ENCODE measurements at regions not wholly inside any gene's neighbourhood (a gene's known extent, or its start where the extent isn't known, plus 50 kb on each side); places are given as distances from the start of the nearest gene placed in this dataset.
A peak's percentile ranks its signal among the peaks of the same experiment; 100 is the strongest.

- Mint-ChIP-seq H3K27ac (no peak overlapping the region), H3K27me3 (peaks cover 0 to 10% of the 10 kb centered on the region in 2 donors), H3K9me3 (peaks cover 0 to 8% of the 10 kb centered on the region in 2 donors), H3K4me1 (ENCODE audit: low read depth in 2 of 2) (peaks cover 9 to 19% of the 10 kb centered on the region in 2 donors), H3K36me3 (ENCODE audit: insufficient read depth) (no peaks in the 10 kb centered on the region), H3K4me3 (no peak overlapping the region)
- ATAC-seq (replicated peaks) (no peak), DNase-seq (no peak)
Observed at GRCh38 chr5:67294266-67294938, 97.8 kb upstream of the CD180 start.

- no peak overlapping the region for H3K27ac Mint-ChIP-seq
- H3K36me3 Mint-ChIP-seq (ENCODE audit: insufficient read depth) = no peaks in the 10 kb centered on the region
Observed at GRCh38 chr5:67293226-67293625, 96.6 kb upstream of the CD180 start.

GRCh38 chr5:67292201-67292940 lies 95.8 kb upstream of the CD180 start:
- H3K27ac Mint-ChIP-seq = peak overlapping the region in 1 of 2 donors; percentile 10
- DNase-seq = no peak
- H3K27me3 Mint-ChIP-seq = peaks cover 0 to under 1% of the 10 kb centered on the region in 2 donors
- peaks cover 9 to 16% of the 10 kb centered on the region in 2 donors for H3K4me1 Mint-ChIP-seq (ENCODE audit: low read depth in 2 of 2)
- no peaks in the 10 kb centered on the region for H3K36me3 Mint-ChIP-seq (ENCODE audit: insufficient read depth)
- no peaks in the 10 kb centered on the region for H3K9me3 Mint-ChIP-seq
- ATAC-seq (replicated peaks) = no peak
- no peak overlapping the region for H3K4me3 Mint-ChIP-seq

More at GRCh38 chr5:67293226-67293625, 96.6 kb upstream of the CD180 start:
- ATAC-seq (replicated peaks) = no peak
- H3K27me3 Mint-ChIP-seq = peaks cover 0 to 9% of the 10 kb centered on the region in 2 donors
- peaks cover 9 to 16% of the 10 kb centered on the region in 2 donors for H3K4me1 Mint-ChIP-seq (ENCODE audit: low read depth in 2 of 2)
- H3K4me3 Mint-ChIP-seq = no peak overlapping the region
- DNase-seq = no peak
- peaks cover 0 to 4% of the 10 kb centered on the region in 2 donors for H3K9me3 Mint-ChIP-seq

- Mint-ChIP-seq H3K36me3 (ENCODE audit: insufficient read depth) (no peaks in the 10 kb centered on the region), H3K9me3 (no peaks in the 10 kb centered on the region), H3K4me3 (no peak overlapping the region), H3K27ac (peak overlapping the region; percentile 10 to 21), H3K27me3 (no peaks in the 10 kb centered on the region), H3K4me1 (ENCODE audit: low read depth in 2 of 2) (peaks cover 9 to 16% of the 10 kb centered on the region in 2 donors)
- DNase-seq (no peak), ATAC-seq (replicated peaks) (no peak)
Observed at GRCh38 chr5:67291671-67292070, 95.1 kb upstream of the CD180 start.

GRCh38 chr5:67291066-67291465 lies 94.5 kb upstream of the CD180 start:
- Mint-ChIP-seq H3K4me3 (no peak overlapping the region), H3K36me3 (ENCODE audit: insufficient read depth) (no peaks in the 10 kb centered on the region), H3K27me3 (no peaks in the 10 kb centered on the region), H3K4me1 (ENCODE audit: low read depth in 2 of 2) (peaks cover 9 to 16% of the 10 kb centered on the region in 2 donors), H3K27ac (peak overlapping the region in 1 of 2 donors; percentile 21), H3K9me3 (no peaks in the 10 kb centered on the region)
- ATAC-seq (replicated peaks) (no peak), DNase-seq (no peak)

GRCh38 chr5:67290655-67291054 lies 94.1 kb upstream of the CD180 start:
- Mint-ChIP-seq H3K27me3 (no peaks in the 10 kb centered on the region), H3K27ac (no peak overlapping the region), H3K9me3 (no peaks in the 10 kb centered on the region), H3K36me3 (ENCODE audit: insufficient read depth) (no peaks in the 10 kb centered on the region), H3K4me1 (ENCODE audit: low read depth in 2 of 2) (peaks cover 9 to 16% of the 10 kb centered on the region in 2 donors), H3K4me3 (no peak overlapping the region)
- no peak for DNase-seq
- no peak for ATAC-seq (replicated peaks)

- no peaks in the 10 kb centered on the region for H3K36me3 Mint-ChIP-seq (ENCODE audit: insufficient read depth)
- H3K4me1 Mint-ChIP-seq (ENCODE audit: low read depth in 2 of 2) = peaks cover 9 to 13% of the 10 kb centered on the region in 2 donors
- H3K4me3 Mint-ChIP-seq = no peak overlapping the region
- no peak overlapping the region for H3K27ac Mint-ChIP-seq
- no peaks in the 10 kb centered on the region for H3K27me3 Mint-ChIP-seq
- ATAC-seq (replicated peaks) = no peak
- no peak for DNase-seq
- no peaks in the 10 kb centered on the region for H3K9me3 Mint-ChIP-seq
Observed at GRCh38 chr5:67289763-67290521, 93.3 kb upstream of the CD180 start.

GRCh38 chr5:67287510-67288268 lies 91.1 kb upstream of the CD180 start:
- Mint-ChIP-seq H3K4me3 (no peak overlapping the region), H3K4me1 (ENCODE audit: low read depth in 2 of 2) (peaks cover 0 to 5% of the 10 kb centered on the region in 2 donors), H3K36me3 (ENCODE audit: insufficient read depth) (no peaks in the 10 kb centered on the region), H3K9me3 (no peaks in the 10 kb centered on the region), H3K27ac (no peak overlapping the region), H3K27me3 (no peaks in the 10 kb centered on the region)
- DNase-seq (no peak), ATAC-seq (replicated peaks) (no peak)

- Mint-ChIP-seq H3K27me3 (no peaks in the 10 kb centered on the region), H3K36me3 (ENCODE audit: insufficient read depth) (no peaks in the 10 kb centered on the region), H3K27ac (no peak overlapping the region), H3K4me1 (ENCODE audit: low read depth in 2 of 2) (peaks cover 3 to 4% of the 10 kb centered on the region in 2 donors), H3K4me3 (no peak overlapping the region), H3K9me3 (no peaks in the 10 kb centered on the region)
- ATAC-seq (replicated peaks) = no peak
- no peak for DNase-seq
Observed at GRCh38 chr5:67286006-67286405, 89.4 kb upstream of the CD180 start.

GRCh38 chr5:67283988-67284487 lies 87.4 kb upstream of the CD180 start:
- H3K27me3 Mint-ChIP-seq = no peaks in the 10 kb centered on the region
- no peak overlapping the region for H3K4me3 Mint-ChIP-seq
- peaks cover 1 to 4% of the 10 kb centered on the region in 2 donors for H3K4me1 Mint-ChIP-seq (ENCODE audit: low read depth in 2 of 2)
- no peak overlapping the region for H3K27ac Mint-ChIP-seq
- H3K36me3 Mint-ChIP-seq (ENCODE audit: insufficient read depth) = no peaks in the 10 kb centered on the region
- ATAC-seq (replicated peaks) (no peak), DNase-seq (no peak)
- peaks cover 0 to 2% of the 10 kb centered on the region in 2 donors for H3K9me3 Mint-ChIP-seq

GRCh38 chr5:67283275-67283987 lies 86.8 kb upstream of the CD180 start:
- Mint-ChIP-seq H3K36me3 (ENCODE audit: insufficient read depth) (no peaks in the 10 kb centered on the region), H3K27me3 (no peaks in the 10 kb centered on the region), H3K9me3 (peaks cover 2 to 4% of the 10 kb centered on the region in 2 donors), H3K27ac (no peak overlapping the region), H3K4me3 (no peak overlapping the region), H3K4me1 (ENCODE audit: low read depth in 2 of 2) (peaks cover 0 to 4% of the 10 kb centered on the region in 2 donors)
- DNase-seq = no peak
- no peak for ATAC-seq (replicated peaks)

- Mint-ChIP-seq H3K27ac (no peak overlapping the region), H3K4me3 (no peak overlapping the region), H3K36me3 (ENCODE audit: insufficient read depth) (no peaks in the 10 kb centered on the region), H3K9me3 (peaks cover 2 to 8% of the 10 kb centered on the region in 2 donors), H3K27me3 (no peaks in the 10 kb centered on the region), H3K4me1 (ENCODE audit: low read depth in 2 of 2) (peaks cover 0 to 4% of the 10 kb centered on the region in 2 donors)
- DNase-seq (no peak), ATAC-seq (replicated peaks) (no peak)
Observed at GRCh38 chr5:67281874-67282273, 85.3 kb upstream of the CD180 start.
